Activated T-cell treated with anti-CD3 and anti-CD28 coated beads for 1 hour (primary cell): ENCODE measurements at regions not wholly inside any gene's neighbourhood (a gene's known extent, or its start where the extent isn't known, plus 50 kb on each side); places are given as distances from the start of the nearest gene placed in this dataset.

Experiments
- DNase-seq: peaks from one replicate; pipeline ENCODE4 v3.0.0-alpha.2; 2020; ENCODE audit warnings: low read depth

- DNase-seq = no peak
These were observed 119.8 kb downstream of the TENT4A start for GRCh38 chr5:6832994-6833393.

- no peak for DNase-seq
These were observed 120.2 kb downstream of the TENT4A start for GRCh38 chr5:6833406-6833805.

- DNase-seq = no peak
These were observed 123.9 kb downstream of the TENT4A start for GRCh38 chr5:6837095-6837494.

- DNase-seq = no peak
These were observed 124.4 kb downstream of the TENT4A start for GRCh38 chr5:6837519-6838110.

GRCh38 chr5:6838736-6839135 lies 125.5 kb downstream of the TENT4A start:
- no peak for DNase-seq

- DNase-seq = no peak
These were observed 127.0 kb downstream of the TENT4A start for GRCh38 chr5:6840136-6840793.

- no peak for DNase-seq
These were observed 130.1 kb downstream of the TENT4A start for GRCh38 chr5:6843335-6843734.

- no peak for DNase-seq
These were observed 130.6 kb downstream of the TENT4A start for GRCh38 chr5:6843821-6844220.

- no peak for DNase-seq
These were observed 132.6 kb downstream of the TENT4A start for GRCh38 chr5:6845856-6846255.

GRCh38 chr5:6847870-6848269 lies 134.6 kb downstream of the TENT4A start:
- no peak for DNase-seq

- DNase-seq = no peak
These were observed 136.3 kb downstream of the TENT4A start for GRCh38 chr5:6849316-6850105.

GRCh38 chr5:6850106-6850432 lies 136.8 kb downstream of the TENT4A start:
- DNase-seq = no peak

- DNase-seq = no peak
These were observed 143.4 kb downstream of the TENT4A start for GRCh38 chr5:6856653-6857052.

- DNase-seq = no peak
These were observed 145.2 kb downstream of the TENT4A start for GRCh38 chr5:6858419-6858818.

- DNase-seq = no peak
These were observed 145.8 kb downstream of the TENT4A start for GRCh38 chr5:6859023-6859422.

GRCh38 chr5:6859951-6860638 lies 146.9 kb downstream of the TENT4A start:
- DNase-seq = no peak

- no peak for DNase-seq
These were observed 147.8 kb downstream of the TENT4A start for GRCh38 chr5:6861036-6861435.

GRCh38 chr5:6861667-6862066 lies 148.4 kb downstream of the TENT4A start:
- DNase-seq = no peak

- no peak for DNase-seq
These were observed 149.1 kb downstream of the TENT4A start for GRCh38 chr5:6862306-6862705.

GRCh38 chr5:6867712-6868111 lies 154.5 kb downstream of the TENT4A start:
- no peak for DNase-seq

GRCh38 chr5:6868171-6868570 lies 154.9 kb downstream of the TENT4A start:
- DNase-seq = no peak

- DNase-seq = no peak
These were observed 155.5 kb downstream of the TENT4A start for GRCh38 chr5:6868575-6869215.
